Neural cell (in vitro differentiated cells): ENCODE measurements at regions not wholly inside any gene's neighbourhood (a gene's known extent, or its start where the extent isn't known, plus 50 kb on each side); places are given as distances from the start of the nearest gene placed in this dataset.

ENCODE experiments used
- CTCF ChIP-seq: fragments of 450-650 bp; IDR thresholded peaks from 2 replicates; pipeline ENCODE4 v1.5.1; 2014; ENCODE audit warnings: antibody characterized with exemption, mild to moderate bottlenecking, moderate library complexity; ENCODE audit not compliant: poor library complexity, severe bottlenecking
- POLR2AphosphoS5 ChIP-seq: IDR thresholded peaks from 2 replicates; pipeline ENCODE4 v1.6.1; 2012
- RAD21 ChIP-seq: fragments of 450-650 bp; conservative IDR thresholded peaks from 2 replicates; pipeline ENCODE4 v1.6.1; 2014; ENCODE audit warnings: antibody characterized with exemption, mild to moderate bottlenecking, moderate library complexity
- SMC3 ChIP-seq: fragments of 450-650 bp; conservative IDR thresholded peaks from 2 replicates; pipeline ENCODE4 v1.6.1; 2014; ENCODE audit warnings: antibody characterized with exemption, mild to moderate bottlenecking, moderate library complexity; ENCODE audit not compliant: poor library complexity

DNA sequence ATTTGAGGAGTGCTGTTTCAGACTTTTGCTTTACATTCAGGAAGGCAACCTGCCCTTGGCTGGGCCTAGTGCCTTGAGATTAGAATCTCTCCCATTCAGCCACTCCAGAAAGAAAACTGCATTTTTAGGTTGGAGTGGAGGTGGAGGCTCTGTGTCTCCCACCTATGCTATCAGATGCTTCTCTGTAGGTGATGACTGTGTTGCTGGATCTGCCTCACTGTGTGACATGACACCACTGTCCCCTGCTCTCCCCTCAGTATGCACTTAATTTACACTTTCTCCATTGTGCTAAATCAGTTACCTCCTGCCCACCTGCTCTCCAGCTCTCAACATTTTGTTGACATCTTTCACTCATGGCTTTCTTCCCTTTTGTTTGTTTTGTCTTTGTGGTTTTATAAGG is 265.8 kb downstream of the TENT4A start:
- no peak for TF ChIP-seq POLR2AphosphoS5
- no peak for TF ChIP-seq CTCF
- no peak for TF ChIP-seq SMC3
- TF ChIP-seq RAD21, result no peak
